Suprapubic skin (tissue), 3 donors: ENCODE measurements at regions not wholly inside any gene's neighbourhood (a gene's known extent, or its start where the extent isn't known, plus 50 kb on each side); places are given as distances from the start of the nearest gene placed in this dataset.
"Not testable (repeated sequence)": the region's sequence is repeated elsewhere in the genome, so short reads cannot be mapped to it uniquely, and the experiment has no call there.

Experiments
- CTCF ChIP-seq, 2 donors: fragments of 200-600 bp in 1 of 2; fragments of 450-650 bp in 1 of 2; sonication (generic) in 1 of 2; IDR thresholded peaks; one replicate each; pipeline ENCODE4 v1.5.1; 2016 to 2019; ENCODE audit warnings: antibody characterized with exemption in 2 of 2, mild to moderate bottlenecking in 1 of 2, moderate library complexity in 1 of 2
- EP300 ChIP-seq: sonication (generic); formaldehyde crosslinking; IDR thresholded peaks from one replicate; pipeline ENCODE4 v1.6.1; 2017; ENCODE audit warnings: antibody characterized with exemption

GRCh38 chr5:62248192-62248591, 57.8 kb upstream of the KIF2A start:
- not testable (repeated sequence) for TF ChIP-seq EP300; CTCF (IDR thresholded peaks at IDR 0.05)
